Large intestine (tissue), 3 donors: ENCODE measurements at regions not wholly inside any gene's neighbourhood (a gene's known extent, or its start where the extent isn't known, plus 50 kb on each side); places are given as distances from the start of the nearest gene placed in this dataset.
"Not testable (repeated sequence)": the region's sequence is repeated elsewhere in the genome, so short reads cannot be mapped to it uniquely, and the experiment has no call there.

ENCODE experiments used
- DNase-seq, 2 donors: peaks; one replicate each; pipeline versions ENCODE4 v3.0.0 to v3.0.0-alpha.2; 2013
- H3K27ac ChIP-seq: one replicate; pipeline ENCODE4 v1.5.1; 2013; ENCODE audit warnings: low read length
- H3K27me3 ChIP-seq: 2 replicates; pipeline ENCODE4 v1.6.1; 2013; ENCODE audit warnings: low read length; ENCODE audit not compliant: control insufficient read depth, insufficient read depth
- H3K36me3 ChIP-seq: 2 replicates; pipeline ENCODE4 v1.6.1; 2013; ENCODE audit warnings: low read length; ENCODE audit not compliant: control insufficient read depth, insufficient read depth
- H3K4me1 ChIP-seq: one replicate; pipeline ENCODE4 v1.6.1; 2013; ENCODE audit warnings: low read length; ENCODE audit not compliant: control insufficient read depth, insufficient read depth
- H3K4me3 ChIP-seq: one replicate; pipeline ENCODE4 v1.5.1; 2013; ENCODE audit warnings: low read length
- H3K9me3 ChIP-seq: one replicate; pipeline ENCODE4 v1.6.1; 2013; ENCODE audit warnings: mild to moderate bottlenecking, low read depth, low read length, moderate library complexity; ENCODE audit not compliant: control insufficient read depth
- WGBS: methylation state at CpG from one replicate; pipeline ENCODE4 v1.1.5; 2013; ENCODE audit warnings: low lambda C conversion rate; ENCODE audit not compliant: insufficient coverage; 5-methylcytosine and 5-hydroxymethylcytosine counted together

GRCh38 chrX:103911236-103911635 is 51.2 kb upstream of the TMSB15B start:
- H3K9me3 ChIP-seq: no peaks in the 10 kb centered on the region
- H3K27ac ChIP-seq: no peak overlapping the region
- H3K4me1 ChIP-seq: no peaks in the 10 kb centered on the region
- WGBS: no CpG with 5 or more reads among the region's 2 CpGs
- no peak overlapping the region for H3K4me3 ChIP-seq
- H3K27me3 ChIP-seq: no peaks in the 10 kb centered on the region
- no peaks in the 10 kb centered on the region for H3K36me3 ChIP-seq
- no peak for DNase-seq

GRCh38 chrX:103910430-103910829 is 52.0 kb upstream of the TMSB15B start:
- no CpG with 5 or more reads among the region's 6 CpGs for WGBS
- Histone ChIP-seq H3K4me3 (no peak overlapping the region), H3K4me1 (no peaks in the 10 kb centered on the region), H3K27me3 (no peaks in the 10 kb centered on the region), H3K36me3 (no peaks in the 10 kb centered on the region), H3K27ac (no peak overlapping the region), H3K9me3 (no peaks in the 10 kb centered on the region)
- no peak for DNase-seq

- Histone ChIP-seq H3K9me3 (peaks cover 3% of the 10 kb centered on the region), H3K4me3 (no peak overlapping the region), H3K27ac (no peak overlapping the region), H3K36me3 (no peaks in the 10 kb centered on the region), H3K27me3 (no peaks in the 10 kb centered on the region), H3K4me1 (no peaks in the 10 kb centered on the region)
- DNase-seq: no peak
- WGBS: no CpG with 5 or more reads among the region's 16 CpGs
Measured at GRCh38 chrX:103904301-103904700, 58.1 kb upstream of the TMSB15B start.

GRCh38 chrX:103902606-103903005 is 59.8 kb upstream of the TMSB15B start:
- not testable (repeated sequence) for H3K36me3 ChIP-seq, H3K4me1 ChIP-seq, H3K4me3 ChIP-seq, H3K27me3 ChIP-seq, H3K27ac ChIP-seq, DNase-seq, H3K9me3 ChIP-seq
- WGBS: no CpG with 5 or more reads among the region's 8 CpGs

- Histone ChIP-seq H3K27ac (no peak overlapping the region), H3K36me3 (no peaks in the 10 kb centered on the region), H3K4me3 (no peak overlapping the region), H3K4me1 (no peaks in the 10 kb centered on the region), H3K27me3 (no peaks in the 10 kb centered on the region), H3K9me3 (no peaks in the 10 kb centered on the region)
- no CpG with 5 or more reads among the region's 4 CpGs for WGBS
- no peak for DNase-seq
Measured at GRCh38 chrX:103889216-103889615, 57.2 kb upstream of the RAB9B start.

GRCh38 chrX:103886624-103887023 is 54.6 kb upstream of the RAB9B start:
- H3K9me3 ChIP-seq: no peaks in the 10 kb centered on the region
- H3K4me3 ChIP-seq: no peak overlapping the region
- DNase-seq: no peak
- no peaks in the 10 kb centered on the region for H3K4me1 ChIP-seq
- H3K36me3 ChIP-seq: no peaks in the 10 kb centered on the region
- no peaks in the 10 kb centered on the region for H3K27me3 ChIP-seq
- no peak overlapping the region for H3K27ac ChIP-seq

- no peaks in the 10 kb centered on the region for H3K4me1 ChIP-seq
- WGBS: no CpG with 5 or more reads among the region's 2 CpGs
- H3K4me3 ChIP-seq: no peak overlapping the region
- no peaks in the 10 kb centered on the region for H3K36me3 ChIP-seq
- no peaks in the 10 kb centered on the region for H3K27me3 ChIP-seq
- DNase-seq: peak; percentile 12 to 56
- no peaks in the 10 kb centered on the region for H3K9me3 ChIP-seq
- no peak overlapping the region for H3K27ac ChIP-seq
Measured at GRCh38 chrX:103883533-103883932, 51.5 kb upstream of the RAB9B start.

GRCh38 chrX:103882999-103883398 is 50.9 kb upstream of the RAB9B start:
- DNase-seq: peak in 1 of 2 donors; percentile 3
- Histone ChIP-seq H3K9me3 (no peaks in the 10 kb centered on the region), H3K4me1 (no peaks in the 10 kb centered on the region), H3K36me3 (no peaks in the 10 kb centered on the region), H3K27ac (no peak overlapping the region), H3K27me3 (no peaks in the 10 kb centered on the region), H3K4me3 (no peak overlapping the region)
- WGBS: no CpG with 5 or more reads among the region's 2 CpGs
